ENCODE measurements at regions not wholly inside any gene's neighbourhood (a gene's known extent, or its start where the extent isn't known, plus 50 kb on each side); places are given as distances from the start of the nearest gene placed in this dataset.

DNA sequence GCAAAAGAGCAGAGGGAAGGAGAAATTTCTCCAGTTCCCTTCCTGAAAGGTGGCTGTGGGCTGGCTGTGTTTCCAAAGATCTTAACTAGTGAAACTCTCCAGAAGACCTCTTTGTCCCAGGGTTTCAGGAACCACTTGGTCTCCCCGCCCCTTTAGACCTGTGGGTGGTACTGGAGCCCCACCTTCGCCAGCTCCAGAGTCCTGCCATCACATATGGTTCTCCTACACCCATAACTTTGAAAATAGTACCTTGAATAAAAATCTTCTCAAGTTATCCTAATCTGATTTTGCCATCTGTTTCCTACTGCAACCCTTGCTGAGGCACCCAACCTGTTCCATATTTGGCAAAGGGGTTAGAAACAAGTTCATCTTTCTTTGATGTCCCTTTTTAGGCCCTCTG is 303.9 kb downstream of the SEC16B start:
- TF ChIP-seq POLR2A (IDR thresholded peaks at IDR 0.05) (no peak), CTCF (IDR thresholded peaks at IDR 0.05) (no peak), POLR2AphosphoS5 (IDR thresholded peaks at IDR 0.05) (no peak)
